Hematopoietic multipotent progenitor cell treated with erythropoietin and hydrocortisone succinate and interleukin-3 and kit ligand, for 15 days (in vitro differentiated cells): ENCODE measurements at regions not wholly inside any gene's neighbourhood (a gene's known extent, or its start where the extent isn't known, plus 50 kb on each side); places are given as distances from the start of the nearest gene placed in this dataset.

Experiments
- DNase-seq: peaks from one replicate; pipeline ENCODE4 v3.0.0-alpha.2; 2015; ENCODE audit warnings: low spot score

DNA sequence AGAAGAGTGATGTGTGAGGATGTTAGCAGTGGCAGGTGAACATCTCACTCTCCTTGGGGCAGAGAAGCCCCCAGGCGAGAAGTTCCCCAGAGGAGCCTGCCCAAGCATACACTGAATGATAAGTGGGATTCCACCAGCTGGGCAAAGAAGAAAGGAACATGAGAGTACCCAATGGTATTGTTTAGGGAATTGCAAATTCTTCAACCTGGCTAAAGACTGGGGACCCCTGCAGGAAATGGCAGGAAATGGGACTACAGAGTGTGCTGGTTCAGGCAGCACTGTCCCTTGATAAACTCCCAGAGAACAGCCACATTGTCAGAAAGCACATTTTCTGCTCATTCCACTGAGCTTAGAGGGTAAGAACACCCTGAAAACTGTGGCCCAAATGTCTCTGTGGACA lies 121.3 kb downstream of the RPS29 start:
- DNase-seq: no peak

DNA sequence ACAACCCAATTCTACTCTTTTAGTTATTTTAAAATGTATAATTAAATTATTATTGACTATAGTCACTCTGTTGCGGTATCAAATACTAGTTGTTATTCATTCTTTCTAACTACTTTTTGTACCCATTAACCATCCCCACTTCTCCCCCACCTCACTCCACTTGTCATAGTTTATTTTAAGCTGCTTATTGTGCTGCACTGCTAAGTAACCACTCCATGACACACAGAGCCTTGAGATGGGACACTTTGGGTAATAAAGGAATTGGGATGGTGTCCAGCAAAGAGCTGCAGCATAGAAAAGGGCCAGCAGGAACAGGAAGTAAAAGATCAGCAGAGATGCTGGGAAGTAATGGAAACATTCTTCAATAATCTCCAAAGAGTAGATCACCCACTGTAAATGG lies 123.0 kb downstream of the RPS29 start:
- no peak for DNase-seq

DNA sequence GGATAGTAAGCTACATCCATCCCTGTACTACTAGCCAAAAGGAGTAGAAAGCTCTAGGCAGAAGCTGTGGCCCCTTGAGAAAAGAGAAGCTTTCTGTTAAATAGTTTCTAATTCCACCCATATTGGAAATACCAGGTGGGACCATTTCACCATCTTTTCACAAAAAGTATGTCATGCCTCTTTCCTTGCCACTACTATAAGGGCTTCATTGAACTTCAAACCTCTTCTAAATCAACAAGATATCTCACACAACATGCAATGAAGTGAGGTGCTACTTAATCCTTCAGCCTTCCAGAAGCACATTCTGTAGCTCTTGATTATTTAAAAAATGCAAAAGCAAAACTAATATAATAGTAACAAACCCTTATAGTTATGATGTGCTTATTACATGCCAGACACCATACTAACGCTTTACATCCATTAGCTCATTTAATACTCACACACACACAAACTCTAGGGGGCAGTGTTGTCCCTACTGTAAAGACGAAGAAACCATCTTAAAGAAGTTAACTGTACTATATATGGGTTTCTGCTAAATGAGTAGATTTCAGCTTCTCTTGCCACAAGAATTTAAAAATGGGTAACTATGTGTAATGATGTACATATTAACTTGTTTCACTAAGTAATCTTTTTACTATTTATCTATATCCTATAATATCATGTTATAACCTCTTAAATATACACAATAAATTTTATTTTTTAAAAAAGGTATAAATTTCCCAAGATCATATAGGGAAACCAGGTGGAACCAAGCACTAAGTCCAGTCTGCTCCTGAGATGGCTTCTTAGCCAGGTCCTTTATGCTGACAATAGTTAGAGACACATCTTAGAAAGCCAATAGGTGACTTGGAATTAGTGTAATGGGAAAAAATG lies 124.4 kb downstream of the RPS29 start:
- peak; percentile 81 for DNase-seq

DNA sequence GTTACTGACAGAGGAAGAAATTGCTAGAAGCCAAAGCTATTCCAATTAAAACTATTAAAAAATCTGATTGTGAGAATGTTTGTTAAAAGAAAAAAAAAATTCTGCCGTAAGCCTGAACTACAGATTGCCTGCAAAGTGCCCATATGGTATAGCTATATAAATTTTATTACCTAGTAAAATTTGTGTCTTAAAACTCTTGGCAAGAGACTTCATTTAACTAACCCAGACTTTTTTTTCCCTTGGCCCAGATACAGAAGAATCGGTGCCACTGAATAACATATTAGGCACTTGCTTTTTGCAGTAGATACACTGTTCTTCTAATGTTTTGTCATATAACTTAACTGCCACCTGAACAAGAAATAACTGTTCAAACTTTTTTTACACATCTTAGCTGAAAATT lies 125.5 kb downstream of the RPS29 start:
- no peak for DNase-seq

DNA sequence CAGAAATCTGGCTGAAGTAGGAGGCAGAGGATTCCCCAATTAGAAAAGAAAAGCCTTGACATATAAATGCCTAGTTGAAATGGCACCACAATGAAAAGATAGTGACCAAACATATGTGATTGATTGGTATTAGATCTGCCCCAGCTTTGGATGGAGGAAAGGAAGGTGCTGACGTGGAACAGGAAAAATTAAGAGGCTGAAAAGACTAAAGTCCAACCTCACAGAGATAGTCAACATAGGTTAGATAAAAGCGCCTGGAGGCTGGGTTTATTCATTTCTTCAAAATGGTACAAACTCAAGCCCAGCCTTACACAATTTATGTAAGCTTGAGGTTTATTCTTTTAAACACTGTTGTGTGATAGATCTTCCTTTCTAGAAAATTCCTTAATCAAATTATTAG lies 129.6 kb downstream of the RPS29 start:
- DNase-seq: no peak

DNA sequence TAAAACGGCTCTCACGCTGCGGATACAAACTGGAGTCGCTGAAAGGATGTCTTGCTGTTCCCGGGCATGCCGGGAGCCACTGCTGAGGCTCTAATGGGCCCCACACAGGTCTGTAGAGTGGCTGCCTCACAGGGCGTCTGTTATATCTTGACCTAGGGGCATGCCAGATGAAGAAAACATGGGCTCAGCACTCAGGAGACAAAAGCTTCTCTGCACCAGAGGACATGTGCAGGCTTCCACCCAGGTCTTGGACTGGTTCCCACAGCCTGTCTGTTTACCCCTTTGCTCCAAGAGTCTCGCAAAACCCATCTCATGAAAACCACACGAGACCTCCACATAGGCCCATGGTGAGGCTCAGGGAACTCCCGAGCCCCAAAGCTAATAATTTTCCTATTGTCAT lies 134.2 kb downstream of the RPS29 start:
- no peak for DNase-seq

DNA sequence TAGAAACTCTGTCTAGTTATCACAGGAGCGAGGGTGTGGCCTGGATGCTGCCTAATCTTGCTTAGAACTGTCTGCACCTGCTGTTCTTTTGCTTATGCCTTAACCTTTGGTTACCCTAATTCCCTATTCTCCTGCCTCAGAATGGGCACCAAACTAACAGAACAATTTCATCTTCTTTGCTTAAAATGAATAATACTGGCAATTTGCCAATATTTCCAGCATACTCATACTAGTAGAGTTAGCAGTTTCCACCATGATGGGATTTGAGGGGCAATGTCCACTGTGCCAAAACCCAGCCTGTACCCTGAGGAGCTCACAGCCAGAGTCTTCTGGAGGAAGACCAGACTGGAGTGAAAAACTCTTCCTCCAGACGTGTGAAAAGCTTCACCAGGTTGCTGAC lies 136.4 kb downstream of the RPS29 start:
- no peak for DNase-seq

DNA sequence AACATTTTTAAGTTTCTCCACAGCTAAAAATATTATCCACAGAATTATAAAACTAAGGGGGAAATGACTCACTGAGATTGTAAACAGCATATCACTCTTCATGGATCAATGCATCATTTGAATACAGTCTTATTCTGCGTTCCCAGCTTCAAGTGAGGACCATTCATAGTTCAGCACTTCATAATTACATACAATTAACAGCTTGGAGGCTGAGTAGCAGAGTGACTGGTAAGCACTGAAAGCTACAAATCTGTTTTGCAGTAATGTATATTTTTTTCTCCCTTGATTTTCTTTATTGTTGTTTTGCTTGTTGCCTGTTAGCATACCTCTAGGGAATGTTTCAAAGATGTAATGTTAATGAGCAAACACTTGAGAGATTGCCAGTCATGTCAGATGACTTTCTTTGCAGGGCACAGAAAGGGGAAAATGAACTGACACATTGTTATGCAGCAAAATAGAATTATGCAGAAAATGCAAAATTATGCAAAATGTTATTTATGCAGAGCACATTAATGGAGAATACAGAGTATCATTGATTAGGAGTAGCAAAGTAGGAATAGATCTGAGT lies 138.6 kb downstream of the RPS29 start:
- no peak for DNase-seq

DNA sequence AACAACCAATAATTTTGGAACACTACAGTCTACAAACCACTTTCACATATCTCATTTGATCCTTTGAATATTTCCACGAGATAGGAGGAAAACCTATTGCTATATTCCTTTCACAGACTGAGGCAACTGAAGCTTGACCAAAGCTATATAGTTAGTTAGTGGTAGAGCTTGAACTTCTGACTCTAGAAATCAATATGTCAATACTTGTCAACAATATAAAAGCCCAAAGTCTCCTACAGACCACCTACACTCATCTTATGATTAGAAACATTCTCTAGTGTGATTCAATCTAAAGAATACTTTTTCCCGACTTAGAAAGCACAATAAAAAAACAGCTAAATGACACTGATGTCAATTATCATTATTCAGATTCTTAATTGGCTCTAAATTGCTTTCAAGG lies 139.4 kb downstream of the RPS29 start:
- no peak for DNase-seq

DNA sequence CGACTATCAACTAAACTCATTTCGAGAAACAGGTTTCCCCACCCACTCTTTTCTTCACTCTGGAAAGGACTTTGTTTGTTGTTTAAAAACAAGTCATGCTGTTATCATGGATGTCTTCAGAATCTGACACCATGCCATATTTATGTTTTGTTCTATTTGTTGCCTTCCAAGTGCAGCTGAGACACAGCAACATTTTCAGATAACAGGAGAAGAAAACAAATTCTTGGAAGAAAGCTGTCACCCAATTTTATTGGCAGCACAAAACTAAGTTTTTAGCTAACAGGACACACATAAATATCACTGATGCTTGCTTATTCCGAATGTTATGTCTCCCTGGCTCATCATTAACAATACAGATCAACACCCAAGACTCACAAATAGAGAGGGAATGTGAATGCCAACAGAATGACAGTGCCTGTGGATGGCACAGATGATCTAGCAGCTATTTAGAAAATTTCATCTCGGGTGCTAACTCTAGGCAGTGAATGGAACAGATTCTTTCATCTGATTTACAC lies 147.9 kb downstream of the RPS29 start:
- DNase-seq: no peak

DNA sequence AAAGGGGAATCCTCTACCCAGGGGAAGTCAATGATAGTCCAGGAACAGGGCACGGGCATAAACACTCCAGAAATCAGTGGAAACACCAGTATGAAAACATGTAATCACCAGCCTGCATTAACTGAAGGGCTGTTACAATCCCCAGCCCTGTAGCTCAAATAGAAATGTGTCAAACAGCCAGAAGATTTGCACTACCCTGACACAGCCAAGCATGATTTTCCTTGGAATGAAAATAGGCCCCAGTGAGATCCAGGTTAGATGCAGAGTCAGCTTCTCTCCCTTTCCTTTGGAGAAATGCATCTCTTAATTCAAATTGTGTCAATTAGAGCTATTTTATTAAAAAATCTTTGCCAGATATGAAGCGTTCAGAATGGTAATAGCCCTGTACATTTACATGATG lies 158.1 kb downstream of the RPS29 start:
- DNase-seq: no peak

DNA sequence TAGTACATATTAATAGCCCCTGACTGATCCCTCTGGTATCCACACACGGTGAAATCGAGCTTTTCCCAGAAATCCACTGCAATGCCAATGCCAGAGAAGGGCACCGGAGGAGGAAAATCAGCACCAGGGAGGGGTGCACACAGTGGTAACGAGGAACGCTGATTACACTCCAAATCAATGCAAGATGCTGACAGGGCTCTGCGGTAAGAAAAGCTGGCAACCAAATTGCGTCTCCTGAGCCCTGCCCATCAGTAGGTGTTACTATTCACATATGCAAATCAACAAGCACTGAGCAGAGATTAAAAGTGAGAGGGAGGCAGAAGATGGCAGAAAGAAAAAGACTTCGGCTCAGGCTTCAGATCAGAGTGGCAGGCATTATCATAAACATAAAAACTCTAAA lies 159.1 kb downstream of the RPS29 start:
- no peak for DNase-seq

DNA sequence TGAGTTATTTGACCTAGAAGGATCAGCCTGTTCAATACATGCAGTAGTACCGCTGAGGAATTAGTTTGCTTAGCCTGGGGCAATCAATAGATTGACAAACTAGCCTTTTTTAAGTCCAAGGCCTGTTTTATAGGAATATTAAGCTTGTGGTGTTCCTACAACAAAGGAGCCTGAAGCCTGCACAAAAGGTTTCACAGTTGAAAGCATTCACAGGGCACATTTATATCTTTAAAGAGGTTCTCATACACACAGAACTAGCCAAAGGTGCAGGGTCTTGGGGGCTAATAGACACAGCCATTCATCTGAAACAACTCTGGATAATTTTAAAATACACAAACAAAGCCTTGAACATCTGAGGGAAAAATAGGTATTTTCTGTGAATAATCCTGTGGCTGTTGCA lies 160.3 kb downstream of the RPS29 start:
- no peak for DNase-seq

DNA sequence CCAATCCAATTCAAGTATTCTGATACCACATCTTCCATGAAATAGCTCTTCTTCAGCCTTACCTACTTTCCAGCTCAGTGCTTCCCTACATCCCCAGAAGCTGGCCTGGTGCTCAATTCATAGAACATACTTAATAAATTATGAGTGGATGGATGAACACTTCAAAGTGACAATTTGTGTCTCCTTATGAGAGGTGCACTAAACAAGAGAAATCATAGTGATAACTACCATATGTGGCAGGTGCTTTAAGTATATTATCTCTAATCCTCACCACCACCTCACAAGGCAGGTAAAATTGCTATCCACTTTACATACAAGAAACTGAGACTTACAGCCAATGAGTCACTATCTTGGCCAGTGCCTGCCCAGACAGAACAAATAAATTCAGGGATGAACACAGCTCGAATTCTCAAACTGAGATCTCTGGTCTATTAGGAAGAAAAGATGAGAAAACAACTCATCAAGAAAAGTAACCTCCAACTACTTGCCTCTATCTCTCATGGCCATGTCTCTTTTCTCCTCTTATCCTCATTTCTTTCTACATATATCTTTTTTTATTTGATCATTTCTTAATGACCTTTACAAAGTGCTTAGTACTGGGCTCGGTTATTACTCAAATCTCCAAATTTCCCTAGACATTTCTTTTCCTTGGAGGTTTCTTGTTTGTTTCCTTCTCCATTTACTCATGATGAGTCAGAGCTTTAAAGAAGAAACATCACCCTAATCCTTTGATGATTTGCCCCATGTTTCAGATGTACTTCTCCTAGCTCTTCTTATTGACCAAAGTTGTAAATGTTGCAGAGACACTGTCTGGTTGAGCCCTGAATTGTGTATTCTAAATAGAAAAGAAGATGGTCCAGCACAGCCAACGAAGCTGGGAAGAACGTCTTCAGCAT lies 161.5 kb downstream of the RPS29 start:
- no peak for DNase-seq

DNA sequence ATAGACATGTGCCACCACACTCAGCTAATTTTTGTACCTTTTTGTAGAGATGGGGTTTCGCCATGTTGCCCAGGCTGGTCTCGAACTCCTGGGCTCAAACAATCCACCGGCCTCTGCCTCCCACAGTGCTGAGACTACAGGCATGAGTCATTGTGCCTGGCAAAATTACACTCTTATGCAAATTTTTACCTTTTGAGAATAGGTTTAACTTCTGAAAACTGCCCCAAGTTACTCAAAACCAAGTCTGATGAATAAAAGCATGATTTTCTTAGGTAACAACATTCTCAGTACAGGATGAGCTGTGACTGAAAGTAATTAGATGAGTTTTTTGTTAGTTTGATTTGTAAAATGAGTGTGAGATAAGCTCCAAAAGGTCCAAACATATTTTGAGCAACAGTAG lies 166.0 kb downstream of the RPS29 start:
- no peak for DNase-seq

DNA sequence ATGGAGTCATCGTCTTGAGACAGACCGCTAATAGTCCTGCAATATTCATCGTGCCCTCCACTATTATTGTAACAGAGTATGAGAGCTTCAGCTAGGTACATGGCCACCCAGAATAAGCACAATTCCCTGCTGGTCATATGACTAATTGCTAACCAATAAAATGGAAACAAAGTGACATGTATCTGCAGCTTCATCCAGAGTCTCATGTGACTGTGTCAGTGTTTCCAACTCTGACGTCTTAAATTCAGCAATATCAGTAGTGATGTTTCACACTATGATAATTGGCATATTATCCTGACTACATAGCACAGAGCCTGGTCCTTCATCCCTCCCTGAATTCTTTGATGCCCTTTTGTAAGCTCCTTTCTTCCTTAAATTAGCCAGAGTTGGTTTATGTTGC lies 167.4 kb downstream of the RPS29 start:
- no peak for DNase-seq

DNA sequence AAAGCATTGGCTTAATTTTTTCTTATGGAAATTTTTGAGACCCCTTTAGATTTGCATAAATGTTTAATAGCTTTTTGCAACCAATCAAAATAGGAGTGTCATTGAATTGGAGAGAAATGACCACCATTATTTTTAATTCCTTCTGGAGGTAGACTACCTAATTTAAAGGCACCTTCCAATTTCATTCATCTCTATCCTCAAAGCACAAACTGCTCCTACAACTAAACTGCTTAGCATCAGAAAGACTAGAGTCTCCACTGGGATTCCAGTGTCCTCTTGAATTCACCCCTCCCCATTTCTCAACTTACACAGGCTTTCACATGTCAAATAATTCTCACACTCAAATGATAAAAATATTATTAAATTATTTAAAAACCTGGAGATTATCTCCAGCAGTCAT lies 168.4 kb downstream of the RPS29 start:
- DNase-seq: no peak

DNA sequence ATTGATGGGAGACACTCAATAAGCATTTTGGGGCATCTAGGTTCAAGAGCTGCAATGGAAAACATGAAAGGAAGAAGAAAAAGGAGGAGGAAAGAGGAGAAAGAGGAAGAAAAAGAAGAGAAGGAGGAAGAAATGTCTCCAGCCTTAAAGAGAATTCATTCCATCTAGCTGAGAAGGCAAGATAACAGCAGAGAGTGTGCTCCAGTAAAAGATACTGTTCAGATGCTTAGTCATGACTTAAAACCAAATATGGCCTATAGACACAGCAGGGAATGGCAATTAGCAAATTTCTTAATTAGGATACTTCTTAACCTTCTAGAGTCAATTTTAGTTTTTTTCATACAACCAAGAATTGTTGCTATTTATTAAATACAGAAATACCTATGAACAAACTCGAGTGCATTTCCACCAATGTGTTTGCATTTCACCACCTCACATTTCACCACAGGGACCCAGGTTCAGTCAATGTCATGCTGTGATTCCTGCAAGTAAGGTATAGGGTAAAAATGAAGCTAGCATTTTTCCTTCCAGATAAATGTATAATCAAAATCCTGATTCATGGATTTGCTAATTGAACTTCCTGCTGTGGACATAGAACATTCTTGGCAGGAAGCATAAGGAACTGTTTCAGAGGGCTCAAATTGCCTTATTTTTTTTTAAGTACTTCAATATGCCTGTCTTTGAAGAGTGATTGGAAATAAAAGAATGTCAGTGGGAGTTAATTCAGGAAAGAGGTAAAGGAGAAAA lies 177.8 kb downstream of the RPS29 start:
- DNase-seq: no peak

DNA sequence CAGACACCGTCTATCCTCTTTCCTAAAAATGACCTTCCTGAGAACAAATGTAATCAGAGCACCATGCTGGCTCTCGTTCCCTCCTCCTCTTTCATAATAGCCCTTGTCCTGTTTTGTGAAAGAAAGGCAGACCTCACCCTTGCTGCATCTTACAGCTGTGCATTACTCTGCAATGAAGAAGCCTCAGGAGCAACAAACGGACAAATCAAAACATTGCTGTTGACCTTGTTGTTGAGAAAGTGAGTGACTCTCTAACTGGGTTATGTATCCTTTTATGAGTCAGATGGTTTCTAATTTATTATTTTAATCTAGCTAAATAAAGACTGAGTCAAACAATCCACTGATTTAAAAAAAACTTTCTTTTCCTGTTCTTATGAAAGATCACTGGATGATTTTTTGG lies 180.9 kb downstream of the RPS29 start:
- no peak for DNase-seq

DNA sequence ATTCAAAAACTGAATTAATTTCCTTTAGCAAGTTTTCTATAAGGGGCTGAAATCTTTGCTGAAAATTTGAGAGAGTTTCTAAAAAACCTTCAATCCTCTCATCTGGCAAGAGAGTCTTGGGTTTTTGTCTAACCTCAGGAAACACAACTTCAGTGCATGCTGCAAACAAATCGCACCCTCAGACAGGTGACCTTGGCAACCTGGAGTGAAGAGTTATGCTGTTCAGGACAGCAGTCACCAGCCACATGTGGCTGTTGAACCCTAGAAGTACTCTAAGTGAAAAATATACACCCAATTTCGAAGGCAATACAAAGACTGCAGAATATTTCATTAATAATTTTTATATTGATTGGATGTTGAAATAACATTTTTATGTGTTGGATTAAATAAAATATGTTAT lies 184.8 kb downstream of the RPS29 start:
- no peak for DNase-seq

DNA sequence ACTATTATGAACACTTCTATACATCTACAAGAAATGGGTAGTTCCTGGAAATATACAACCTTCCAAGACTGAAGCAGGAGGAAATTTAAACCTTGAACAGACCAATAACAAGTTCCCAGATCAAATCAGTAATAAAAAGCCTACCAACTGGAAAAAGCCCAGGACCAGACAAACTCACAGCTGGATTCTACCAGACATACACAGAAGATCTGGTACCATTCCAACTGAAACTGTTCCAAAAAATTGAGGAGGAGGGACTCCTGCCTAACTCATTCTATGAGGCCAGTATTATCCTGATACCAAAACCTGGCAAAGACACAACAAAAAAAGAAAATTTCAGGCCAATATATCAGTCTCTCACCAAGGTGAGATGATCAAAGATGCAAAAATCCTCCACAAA lies 189.4 kb downstream of the RPS29 start:
- no peak for DNase-seq

DNA sequence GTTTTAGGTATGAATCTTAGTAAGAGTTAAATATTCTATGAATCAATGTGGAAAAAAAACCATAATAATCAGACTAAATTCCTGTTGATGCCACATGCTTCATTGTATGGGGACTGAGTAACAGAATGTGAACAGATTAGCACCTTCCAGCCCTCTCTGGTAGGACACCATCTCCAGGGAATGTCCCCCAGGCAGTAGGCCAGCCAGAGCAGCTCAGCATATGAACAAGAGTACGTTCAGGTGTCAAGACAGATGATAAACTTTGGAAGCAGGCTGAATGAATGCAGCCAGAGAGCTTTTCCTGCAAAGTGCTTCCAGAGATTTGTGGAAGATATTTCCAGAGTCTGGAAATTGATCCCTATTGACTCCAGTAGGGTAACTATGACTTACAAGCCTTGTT lies 204.4 kb downstream of the RPS29 start:
- DNase-seq: no peak
